ENCODE measurements at regions not wholly inside any gene's neighbourhood (a gene's known extent, or its start where the extent isn't known, plus 50 kb on each side); places are given as distances from the start of the nearest gene placed in this dataset.

DNA sequence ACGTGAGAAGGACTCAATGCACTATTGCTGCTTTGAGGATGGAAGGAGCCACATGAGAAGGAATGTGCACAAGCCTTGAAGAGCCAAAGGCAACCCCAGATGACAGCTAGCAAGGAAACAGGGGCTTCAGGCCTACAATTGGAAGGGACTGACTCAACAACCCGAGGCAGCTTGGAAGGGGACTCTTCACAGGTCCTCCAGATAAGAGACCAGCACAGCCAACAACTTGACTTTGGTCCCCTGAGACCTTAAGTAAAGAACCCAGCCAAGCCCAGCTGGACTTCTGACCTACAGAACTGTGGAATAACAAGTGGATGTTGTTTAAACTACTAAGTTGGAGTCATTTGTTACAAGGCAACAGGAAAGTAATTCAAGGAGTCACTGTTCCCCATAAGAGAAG lies 277.2 kb downstream of the SUCLG1 start:
- TF ChIP-seq RAD21 (CRISPR knock-in tag; conservative IDR thresholded peaks at IDR 0.05 in 1 of 2, IDR thresholded peaks at IDR 0.05 in 1 of 2), result no peak
- TF ChIP-seq CHD1 (IDR thresholded peaks at IDR 0.05; ENCODE audit: low read length), result no peak
